ENCODE measurements at regions not wholly inside any gene's neighbourhood (a gene's known extent, or its start where the extent isn't known, plus 50 kb on each side); places are given as distances from the start of the nearest gene placed in this dataset.
"Not testable (repeated sequence)": the region's sequence is repeated elsewhere in the genome, so short reads cannot be mapped to it uniquely, and the experiment has no call there.

- no peak for DNase-seq
These were observed 184.5 kb upstream of the SLC35B3 start for GRCh38 chr6:8619853-8620252.

DNA sequence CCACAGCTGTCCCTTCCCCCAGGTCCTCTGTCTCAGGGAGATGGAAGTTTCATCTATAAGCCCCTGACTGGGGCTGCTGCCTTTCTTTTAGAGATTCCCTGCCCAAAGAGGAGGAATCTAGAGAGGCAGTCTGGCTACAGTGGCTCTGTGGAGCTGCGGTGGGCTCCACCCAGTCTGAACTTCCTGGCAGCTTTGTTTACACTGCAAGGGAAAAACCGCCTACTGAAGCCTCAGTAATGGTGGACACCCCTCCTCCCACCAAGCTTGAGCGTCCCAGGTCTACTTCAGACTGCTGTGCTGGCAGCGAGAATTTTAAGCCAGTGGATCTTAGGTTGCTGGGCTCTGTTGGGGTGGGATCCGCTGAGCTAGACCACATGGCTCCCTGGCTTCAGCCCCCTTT, 184.1 kb upstream of the SLC35B3 start:
- not testable (repeated sequence) for DNase-seq

DNA sequence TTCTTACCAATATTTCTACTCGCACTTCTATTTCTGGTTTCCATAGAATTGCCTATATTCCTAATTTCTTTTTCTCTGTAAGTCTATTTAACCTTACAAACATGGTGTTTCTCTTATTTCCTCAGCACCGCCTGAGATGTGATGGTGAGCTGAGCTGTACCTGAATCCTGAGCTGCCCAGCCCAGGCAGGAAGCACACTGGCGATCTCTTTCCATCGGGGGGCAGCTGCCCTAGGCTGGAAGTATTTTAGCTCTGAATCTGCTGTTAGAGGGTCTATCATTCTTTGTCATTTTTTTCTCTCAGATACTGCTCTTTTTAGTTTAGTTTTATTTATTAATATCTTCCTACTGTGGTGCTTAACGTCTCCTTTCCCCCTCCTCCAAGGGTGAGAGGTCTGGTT, 173.4 kb upstream of the SLC35B3 start:
- no peak for DNase-seq

GRCh38 chr6:8589941-8590729, 154.8 kb upstream of the SLC35B3 start:
- DNase-seq, result no peak

- DNase-seq, result no peak
These were observed 152.8 kb upstream of the SLC35B3 start for GRCh38 chr6:8588176-8588575.

DNA sequence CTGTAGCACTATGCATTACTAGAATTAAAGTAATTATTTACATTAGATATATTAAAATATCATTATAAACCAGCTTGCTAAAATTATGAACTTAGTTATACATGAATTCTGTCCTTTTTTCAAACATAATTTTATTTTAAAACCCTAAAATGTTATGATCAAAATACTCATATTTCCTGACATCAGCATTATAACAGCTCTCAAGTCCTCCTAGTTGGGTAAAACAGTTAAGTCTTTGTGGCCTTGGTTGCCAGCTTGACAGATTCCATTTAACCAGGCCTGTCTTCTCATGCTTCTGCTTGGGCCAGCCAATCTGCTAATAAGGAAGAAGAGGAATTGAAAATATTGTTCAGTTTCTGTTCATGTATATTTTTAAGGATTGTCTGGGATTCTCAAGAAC, 147.9 kb upstream of the SLC35B3 start:
- DNase-seq, result no peak

DNA sequence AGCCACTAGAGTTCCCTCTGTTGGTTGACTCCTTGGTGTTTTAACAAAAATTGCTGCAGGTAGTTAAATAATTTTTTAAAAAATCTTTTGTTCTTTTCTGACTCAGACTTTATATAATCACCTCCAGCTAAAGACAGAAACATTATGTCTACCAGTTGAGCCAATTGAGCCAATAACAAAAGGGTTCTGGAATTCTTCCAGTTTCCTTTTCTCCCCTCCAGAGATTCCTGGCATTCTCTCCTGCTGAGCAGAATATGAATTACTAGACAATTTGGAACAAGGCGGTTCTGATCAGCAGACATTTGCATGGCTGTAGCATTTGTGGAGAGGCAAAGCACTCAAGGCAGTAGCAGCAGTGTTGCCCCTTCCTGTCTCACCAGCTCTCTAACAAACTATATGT, 144.0 kb upstream of the SLC35B3 start:
- DNase-seq, result no peak

DNA sequence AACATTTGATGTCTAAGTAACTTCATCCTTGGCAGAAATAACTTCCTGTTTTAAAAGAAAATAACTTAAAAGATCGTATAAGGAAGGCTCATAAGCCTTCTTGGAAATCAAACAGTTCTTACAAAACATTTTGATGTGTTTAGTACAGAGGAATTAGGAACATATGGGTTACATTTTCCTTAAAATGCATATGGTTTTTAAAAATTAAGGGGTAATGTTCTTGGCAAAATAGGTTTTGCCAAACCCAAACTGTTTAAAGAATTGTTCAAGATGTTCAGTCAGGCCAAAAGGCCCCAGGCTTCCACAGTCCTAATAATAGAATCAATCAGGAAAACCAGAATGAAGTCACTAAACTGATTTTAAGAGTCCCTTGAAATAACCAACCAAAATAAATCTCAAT, 142.7 kb upstream of the SLC35B3 start:
- DNase-seq, result no peak

DNA sequence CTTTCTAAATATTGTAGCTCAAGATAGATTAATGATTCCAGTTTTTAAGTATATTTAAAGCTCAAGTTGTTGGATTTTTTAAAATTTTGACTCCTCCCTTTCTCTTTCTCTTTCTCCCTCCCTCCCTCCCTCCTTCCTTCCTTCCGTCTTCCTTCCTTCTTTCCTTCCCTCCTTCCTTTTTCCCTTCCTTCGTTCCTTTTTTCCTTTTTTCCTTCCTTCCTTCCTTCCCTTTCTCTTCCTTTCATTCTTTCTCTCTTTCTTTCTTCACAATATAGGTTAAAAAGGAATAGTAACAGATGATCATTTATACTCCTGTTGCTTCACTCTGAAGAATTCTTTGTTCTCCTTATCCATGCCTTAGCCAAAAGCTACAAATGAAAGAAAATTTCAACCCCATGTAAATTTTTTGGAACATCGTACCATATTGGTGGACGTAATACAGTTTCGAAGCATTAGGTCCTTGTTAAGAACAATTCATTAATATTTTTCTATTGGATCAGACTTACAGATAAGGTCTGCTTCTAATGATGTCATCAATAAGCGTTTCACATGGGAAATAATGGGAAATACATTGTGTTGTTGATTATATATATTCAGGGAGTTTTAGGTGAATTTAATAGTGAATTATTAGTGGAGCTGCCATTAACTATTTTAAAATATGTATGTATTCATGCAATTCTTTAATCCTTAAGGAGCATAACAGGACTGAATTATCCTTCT, 139.6 kb upstream of the SLC35B3 start:
- DNase-seq, result no peak

- DNase-seq, result no peak
These were observed 139.0 kb upstream of the SLC35B3 start for GRCh38 chr6:8574311-8574710.

DNA sequence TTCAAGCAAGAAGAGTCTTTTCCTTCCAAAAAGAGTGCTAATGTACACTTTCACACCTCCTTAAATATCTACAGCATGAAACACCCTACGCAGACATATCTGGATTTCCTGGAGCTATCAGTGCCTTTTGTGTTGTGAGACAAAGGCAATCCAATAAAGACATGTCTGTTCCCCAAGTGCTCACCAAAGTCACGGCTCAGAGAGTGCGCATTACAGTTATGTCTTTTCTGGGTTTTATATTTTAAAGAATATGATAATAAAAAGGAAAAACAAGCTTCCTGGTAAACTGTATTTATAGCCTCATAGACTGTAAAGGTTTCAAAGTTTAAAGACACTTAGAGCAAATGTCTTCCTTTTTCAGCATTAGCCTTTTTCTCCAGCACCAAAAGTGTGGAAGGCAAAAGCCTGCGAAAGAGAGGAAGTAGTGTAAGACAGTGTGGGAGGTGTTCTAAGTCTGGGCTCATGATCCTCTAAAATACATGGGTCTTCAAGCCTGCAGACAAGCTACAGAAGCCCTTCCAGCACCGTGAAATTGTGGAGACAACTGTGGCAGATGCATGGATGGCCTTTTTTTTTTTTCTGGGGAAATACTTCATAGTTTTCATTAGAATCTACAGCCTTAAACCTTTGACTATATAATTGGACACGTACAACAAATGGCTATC, 135.0 kb upstream of the SLC35B3 start:
- DNase-seq, result no peak

DNA sequence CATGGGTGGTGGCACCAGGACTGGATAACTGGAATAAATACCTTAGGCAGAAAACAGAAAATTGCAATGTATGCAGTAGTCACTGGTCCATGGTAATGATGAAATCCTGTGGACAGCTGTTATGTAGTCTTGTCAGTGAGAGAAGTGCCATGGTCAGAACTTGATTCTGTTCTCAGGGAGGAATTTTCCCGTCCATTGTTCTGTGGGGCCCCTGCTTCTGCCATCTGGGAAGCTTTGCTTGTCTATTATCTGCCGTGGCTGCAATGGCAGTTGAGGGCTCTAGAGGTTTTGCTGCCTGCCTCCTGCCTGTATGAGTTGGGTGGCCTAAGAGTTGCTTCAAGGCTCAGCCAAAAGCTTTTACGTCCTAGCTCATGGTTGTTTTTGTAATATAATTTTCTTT, 126.8 kb upstream of the SLC35B3 start:
- no peak for DNase-seq

- no peak for DNase-seq
These were observed 123.6 kb upstream of the SLC35B3 start for GRCh38 chr6:8558953-8559352.

DNA sequence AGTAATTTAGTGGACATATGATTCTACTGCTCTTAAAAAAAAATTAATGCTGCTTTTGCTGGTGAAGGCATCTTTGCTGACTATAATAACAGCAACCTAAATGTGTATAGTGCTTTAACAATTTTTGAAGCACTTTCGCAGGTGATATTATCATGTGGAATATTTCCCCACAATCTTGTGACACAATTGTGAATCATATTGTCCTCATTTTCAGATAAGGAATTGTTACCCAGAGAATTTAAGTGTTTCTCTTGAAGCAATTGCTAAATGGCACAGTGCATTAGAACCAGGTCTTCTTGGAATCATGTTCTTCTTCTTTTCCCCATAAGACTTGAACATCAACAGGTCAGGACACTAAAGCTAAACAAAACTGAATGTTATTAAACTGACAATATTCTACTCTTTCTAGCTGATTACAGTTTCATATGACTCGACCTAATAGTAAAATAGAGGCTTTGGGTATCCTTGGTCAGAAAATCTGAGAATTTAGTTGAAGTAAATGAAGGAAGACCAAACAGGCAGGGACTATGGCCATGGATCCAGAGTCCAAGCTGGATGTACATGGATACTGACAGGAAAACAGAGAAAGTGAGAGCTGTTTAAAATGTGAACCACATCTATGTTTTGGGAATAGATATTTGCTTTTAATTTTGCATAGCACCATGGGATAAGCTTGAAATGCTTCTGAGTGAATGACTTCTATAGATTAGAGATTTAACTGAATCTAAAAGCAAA, 121.8 kb upstream of the SLC35B3 start:
- DNase-seq, result no peak

- DNase-seq, result peak; percentile 8
These were observed 121.1 kb upstream of the SLC35B3 start for GRCh38 chr6:8556370-8557013.

GRCh38 chr6:8551993-8552392, 116.6 kb upstream of the SLC35B3 start:
- DNase-seq, result no peak

GRCh38 chr6:8551386-8551785, 116.0 kb upstream of the SLC35B3 start:
- no peak for DNase-seq

- no peak for DNase-seq
These were observed 113.9 kb upstream of the SLC35B3 start for GRCh38 chr6:8549074-8549790.

DNA sequence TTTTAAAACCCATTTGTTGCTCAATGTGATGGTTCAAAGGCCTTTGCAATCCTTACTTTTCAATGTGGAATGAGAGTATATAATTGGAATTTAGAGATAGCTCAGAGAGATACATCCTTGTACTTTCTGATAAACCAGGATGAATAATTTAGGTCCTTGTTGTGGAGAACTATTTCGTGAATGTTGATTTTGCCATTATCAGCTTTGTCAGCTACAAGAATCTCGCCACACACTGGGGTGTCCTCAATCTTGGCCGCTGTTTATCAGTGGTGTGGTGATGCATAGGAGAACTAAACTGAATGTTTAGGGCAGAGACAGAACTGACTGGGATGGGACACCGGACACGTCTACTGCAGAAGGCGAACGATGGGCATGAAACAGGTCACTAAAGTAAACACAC, 111.2 kb upstream of the SLC35B3 start:
- no peak for DNase-seq

- DNase-seq, result no peak
These were observed 110.0 kb upstream of the SLC35B3 start for GRCh38 chr6:8545336-8545735.

GRCh38 chr6:8543714-8544113, 108.4 kb upstream of the SLC35B3 start:
- DNase-seq, result no peak

DNA sequence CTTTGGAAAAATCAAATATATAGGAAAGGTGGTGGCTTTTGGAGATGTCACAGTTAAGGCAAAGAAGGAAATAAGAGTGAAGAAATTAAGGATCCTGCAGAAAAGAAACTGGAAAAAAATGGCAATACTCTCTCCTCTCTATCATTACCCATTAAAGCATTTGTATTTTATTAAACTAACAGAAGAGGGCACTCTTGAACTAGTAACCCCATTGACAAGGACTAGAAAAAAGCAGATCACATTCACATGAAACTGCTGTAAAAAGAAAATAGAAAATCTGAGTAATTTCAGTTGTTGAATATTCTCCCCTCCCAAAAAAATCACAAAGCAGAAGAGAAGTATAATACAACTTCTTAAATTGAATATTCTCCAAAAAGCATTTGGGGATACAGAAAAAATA, 104.1 kb upstream of the SLC35B3 start:
- DNase-seq, result no peak
